Mesendoderm (in vitro differentiated cells): ENCODE measurements at regions not wholly inside any gene's neighbourhood (a gene's known extent, or its start where the extent isn't known, plus 50 kb on each side); places are given as distances from the start of the nearest gene placed in this dataset.

Experiments used
- DNase-seq: peaks from one replicate; pipeline ENCODE4 v3.0.0; 2013
- H2AK5ac ChIP-seq: 2 replicates; pipeline ENCODE4 v1.6.1; 2013; ENCODE audit warnings: low read length, inconsistent platforms
- H2BK120ac ChIP-seq: 2 replicates; pipeline ENCODE4 v1.6.1; 2013; ENCODE audit warnings: low read depth, mild to moderate bottlenecking, low read length, moderate library complexity, mixed read lengths
- H2BK15ac ChIP-seq: replicated peaks from 2 replicates; pipeline ENCODE4 v1.6.1; 2013; ENCODE audit warnings: low read depth, mild to moderate bottlenecking, moderate library complexity
- H2BK5ac ChIP-seq: 2 replicates; pipeline ENCODE4 v1.6.1; 2013; ENCODE audit warnings: low read length, inconsistent platforms
- H3K18ac ChIP-seq: 2 replicates; pipeline ENCODE4 v1.6.1; 2013; ENCODE audit warnings: mild to moderate bottlenecking, low read length, mixed read lengths
- H3K23ac ChIP-seq: one replicate; pipeline ENCODE4 v1.6.1; 2013; ENCODE audit warnings: low read length
- H3K27ac ChIP-seq: 2 replicates; pipeline ENCODE4 v1.5.1; 2013; ENCODE audit warnings: low read depth, mild to moderate bottlenecking, inconsistent platforms, low read length, moderate library complexity
- H3K27me3 ChIP-seq: 2 replicates; pipeline ENCODE4 v1.6.1; 2013; ENCODE audit warnings: low read length, control low read depth, mild to moderate bottlenecking, inconsistent platforms; ENCODE audit not compliant: insufficient read depth, poor library complexity
- H3K36me3 ChIP-seq: 2 replicates; pipeline ENCODE4 v1.6.1; 2013; ENCODE audit warnings: low read length, inconsistent platforms; ENCODE audit not compliant: control insufficient read depth, insufficient read depth
- H3K4ac ChIP-seq: one replicate; pipeline ENCODE4 v1.6.1; 2013; ENCODE audit warnings: low read depth, mild to moderate bottlenecking, low read length, moderate library complexity
- H3K4me1 ChIP-seq: 2 replicates; pipeline ENCODE4 v1.6.1; 2013; ENCODE audit warnings: low read depth, low read length, inconsistent platforms; ENCODE audit not compliant: control insufficient read depth
- H3K4me2 ChIP-seq: 2 replicates; pipeline ENCODE4 v1.6.1; 2013; ENCODE audit warnings: low read length
- H3K4me3 ChIP-seq: 2 replicates; pipeline ENCODE4 v1.5.1; 2013; ENCODE audit warnings: mild to moderate bottlenecking, low read length
- H3K56ac ChIP-seq: one replicate; pipeline ENCODE4 v1.6.1; 2013; ENCODE audit warnings: low read length
- H3K79me1 ChIP-seq: 2 replicates; pipeline ENCODE4 v1.6.1; 2013; ENCODE audit warnings: low read length, inconsistent platforms
- H3K79me2 ChIP-seq: 2 replicates; pipeline ENCODE4 v1.6.1; 2013; ENCODE audit warnings: mild to moderate bottlenecking, low read length; ENCODE audit not compliant: control insufficient read depth, insufficient read depth
- H3K9ac ChIP-seq: 2 replicates; pipeline ENCODE4 v1.6.1; 2013; ENCODE audit warnings: low read length, inconsistent platforms
- H4K5ac ChIP-seq: one replicate; pipeline ENCODE4 v1.6.1; 2013; ENCODE audit warnings: low read length
- H4K8ac ChIP-seq: one replicate; pipeline ENCODE4 v1.6.1; 2013; ENCODE audit warnings: low read depth, mild to moderate bottlenecking, control low read depth, low read length, moderate library complexity
- WGBS: extraction: QIAGEN DNeasy Blood & Tissue Kit; methylation state at CpG from one replicate; pipeline ENCODE4 v1.1.7; 2013; ENCODE audit warnings: low lambda C conversion rate, missing lambda C conversion rate; ENCODE audit not compliant: insufficient coverage; ENCODE audit errors: extremely low coverage; 5-methylcytosine and 5-hydroxymethylcytosine counted together

- DNase-seq: no peak
- H4K8ac ChIP-seq: no peak overlapping the region
These were observed 61.6 kb upstream of the DSP start for GRCh38 chr6:7479801-7480266.

GRCh38 chr6:7484666-7485065, 56.8 kb upstream of the DSP start:
- Histone ChIP-seq H3K79me2 (no peaks in the 10 kb centered on the region), H2AK5ac (no peak overlapping the region), H2BK120ac (no peak overlapping the region), H3K4me2 (no peak overlapping the region), H3K4me3 (no peak overlapping the region), H3K56ac (no peak overlapping the region), H3K27me3 (no peaks in the 10 kb centered on the region), H3K36me3 (no peaks in the 10 kb centered on the region), H3K18ac (no peak overlapping the region), H3K27ac (no peak overlapping the region), H3K79me1 (no peaks in the 10 kb centered on the region), H4K5ac (no peak overlapping the region), H3K4me1 (no peaks in the 10 kb centered on the region), H2BK15ac (no peak overlapping the region), H2BK5ac (no peak overlapping the region), H3K4ac (no peak overlapping the region), H3K23ac (no peak overlapping the region), H3K9ac (no peak overlapping the region), H4K8ac (no peak overlapping the region)
- no peak for DNase-seq

More at GRCh38 chr6:7479801-7480266, 61.6 kb upstream of the DSP start:
- H3K56ac ChIP-seq: no peak overlapping the region
- H3K4ac ChIP-seq: no peak overlapping the region
- H2AK5ac ChIP-seq: no peak overlapping the region
- no peak overlapping the region for H3K27ac ChIP-seq
- H2BK5ac ChIP-seq: no peak overlapping the region
- no peaks in the 10 kb centered on the region for H3K36me3 ChIP-seq
- no peak overlapping the region for H3K23ac ChIP-seq
- no peaks in the 10 kb centered on the region for H3K79me1 ChIP-seq
- H3K9ac ChIP-seq: no peak overlapping the region
- no peaks in the 10 kb centered on the region for H3K27me3 ChIP-seq
- no peak overlapping the region for H2BK15ac ChIP-seq
- no peak overlapping the region for H4K5ac ChIP-seq
- H3K4me2 ChIP-seq: no peak overlapping the region
- no peaks in the 10 kb centered on the region for H3K4me1 ChIP-seq
- no CpG with 5 or more reads among the region's 12 CpGs for WGBS
- no peak overlapping the region for H3K4me3 ChIP-seq
- H3K79me2 ChIP-seq: no peaks in the 10 kb centered on the region
- no peak overlapping the region for H2BK120ac ChIP-seq
- no peak overlapping the region for H3K18ac ChIP-seq

DNA sequence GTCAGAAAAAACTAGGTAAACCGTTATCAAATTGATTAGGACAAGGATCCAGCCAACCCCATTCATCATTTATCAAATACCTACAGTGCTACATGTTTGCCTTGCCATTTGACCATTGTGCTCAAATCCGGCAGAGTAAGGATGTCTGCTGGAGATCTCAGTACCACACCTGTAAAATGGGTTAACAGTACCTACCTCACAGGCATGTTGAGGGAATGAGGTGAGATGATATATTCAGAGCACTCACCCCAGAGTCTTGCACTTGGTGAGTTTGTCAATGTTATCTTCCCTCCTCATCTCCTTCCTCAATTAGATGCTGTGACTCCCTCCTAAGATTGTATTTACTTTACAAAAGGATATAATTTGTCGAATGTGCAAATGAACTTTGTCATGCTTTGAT, 54.5 kb upstream of the DSP start:
- Histone ChIP-seq H3K4ac (no peak overlapping the region), H2BK15ac (no peak overlapping the region), H3K36me3 (no peaks in the 10 kb centered on the region), H3K4me3 (no peak overlapping the region), H3K4me2 (no peak overlapping the region), H3K79me2 (no peaks in the 10 kb centered on the region), H3K56ac (no peak overlapping the region), H3K9ac (no peak overlapping the region), H4K5ac (no peak overlapping the region), H2AK5ac (no peak overlapping the region), H3K4me1 (no peaks in the 10 kb centered on the region), H4K8ac (no peak overlapping the region), H2BK5ac (no peak overlapping the region), H3K23ac (no peak overlapping the region), H2BK120ac (no peak overlapping the region), H3K27me3 (no peaks in the 10 kb centered on the region), H3K79me1 (no peaks in the 10 kb centered on the region), H3K27ac (no peak overlapping the region), H3K18ac (no peak overlapping the region)
- no peak for DNase-seq
- WGBS: no CpG with 5 or more reads among the region's 3 CpGs

- DNase-seq: no peak
These were observed 53.0 kb upstream of the DSP start for GRCh38 chr6:7488494-7488893.

DNA sequence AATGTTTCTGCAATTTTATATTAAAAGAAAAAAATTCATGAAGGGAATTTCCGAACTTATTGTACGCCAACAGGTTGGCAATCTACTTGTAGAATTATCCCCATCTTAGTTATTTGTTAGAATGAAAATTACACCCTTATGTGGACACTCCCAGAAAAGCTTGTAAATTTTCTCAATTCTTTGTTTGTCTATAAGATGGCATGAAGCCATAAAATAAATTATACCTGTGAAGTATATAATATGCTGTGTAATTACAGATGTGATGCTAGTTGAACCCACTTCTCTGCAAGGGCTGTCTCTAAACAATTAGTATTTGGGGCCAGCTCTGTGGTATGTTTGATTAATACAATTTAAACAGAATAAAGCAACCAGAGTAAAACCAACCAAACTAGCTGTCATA, 52.1 kb upstream of the DSP start:
- H3K56ac ChIP-seq: no peak overlapping the region
- no CpG with 5 or more reads among the region's 2 CpGs for WGBS
- no peaks in the 10 kb centered on the region for H3K79me2 ChIP-seq
- H2BK5ac ChIP-seq: no peak overlapping the region
- H2BK15ac ChIP-seq: no peak overlapping the region
- no peaks in the 10 kb centered on the region for H3K79me1 ChIP-seq
- no peak overlapping the region for H2AK5ac ChIP-seq
- no peaks in the 10 kb centered on the region for H3K36me3 ChIP-seq
- H3K23ac ChIP-seq: no peak overlapping the region
- no peaks in the 10 kb centered on the region for H3K4me1 ChIP-seq
- no peak overlapping the region for H3K4me2 ChIP-seq
- no peaks in the 10 kb centered on the region for H3K27me3 ChIP-seq
- H3K4me3 ChIP-seq: no peak overlapping the region
- no peak overlapping the region for H3K27ac ChIP-seq
- no peak overlapping the region for H4K5ac ChIP-seq
- H4K8ac ChIP-seq: no peak overlapping the region
- no peak overlapping the region for H3K4ac ChIP-seq
- H2BK120ac ChIP-seq: no peak overlapping the region
- H3K18ac ChIP-seq: no peak overlapping the region
- DNase-seq: no peak
- H3K9ac ChIP-seq: no peak overlapping the region

More at GRCh38 chr6:7488494-7488893, 53.0 kb upstream of the DSP start:
- no peaks in the 10 kb centered on the region for H3K36me3 ChIP-seq
- no peak overlapping the region for H2AK5ac ChIP-seq
- no peak overlapping the region for H2BK120ac ChIP-seq
- no peak overlapping the region for H3K4ac ChIP-seq
- H3K56ac ChIP-seq: no peak overlapping the region
- no peaks in the 10 kb centered on the region for H3K79me2 ChIP-seq
- H3K23ac ChIP-seq: no peak overlapping the region
- no peaks in the 10 kb centered on the region for H3K4me1 ChIP-seq
- H3K27me3 ChIP-seq: no peaks in the 10 kb centered on the region
- no peaks in the 10 kb centered on the region for H3K79me1 ChIP-seq
- H3K4me2 ChIP-seq: no peak overlapping the region
- H3K18ac ChIP-seq: no peak overlapping the region
- no CpG with 5 or more reads among the region's 2 CpGs for WGBS
- H3K27ac ChIP-seq: no peak overlapping the region
- no peak overlapping the region for H3K9ac ChIP-seq
- no peak overlapping the region for H4K5ac ChIP-seq
- no peak overlapping the region for H3K4me3 ChIP-seq
- no peak overlapping the region for H4K8ac ChIP-seq
- no peak overlapping the region for H2BK5ac ChIP-seq
- no peak overlapping the region for H2BK15ac ChIP-seq
